Caco-2 (cell line): ENCODE measurements at regions not wholly inside any gene's neighbourhood (a gene's known extent, or its start where the extent isn't known, plus 50 kb on each side); places are given as distances from the start of the nearest gene placed in this dataset.
"Not testable (repeated sequence)": the region's sequence is repeated elsewhere in the genome, so short reads cannot be mapped to it uniquely, and the experiment has no call there.

Experiments
- BruUV-seq: library from RNA; stranded (reverse); fragments of 400-500 nt; replicated peaks from 2 replicates; lab custom pipeline; 2021; lab: Mats Ljungman, UMichigan
- CTCF ChIA-PET: fragments of 300-600 bp; sonication (Branson Sonifier 250); formaldehyde crosslinking; loops from one replicate; lab custom pipeline; 2022; ENCODE audit warnings: antibody characterized with exemption; lab: Charles Lee
- POLR2A ChIA-PET: fragments of 300-600 bp; sonication (Branson Sonifier 250); formaldehyde crosslinking; loops from one replicate; lab custom pipeline; 2022; ENCODE audit warnings: antibody characterized with exemption; lab: Charles Lee
- DNase-seq, 2 experiments: peaks; one replicate each; pipeline versions ENCODE4 v3.0.0 to v3.0.0-alpha.2; 2020 to 2022
- H3K27me3 ChIP-seq: replicated peaks from 2 replicates; pipeline ENCODE4 v1.6.0; 2011; ENCODE audit warnings: low read length; ENCODE audit not compliant: control insufficient read depth, insufficient read depth
- H3K36me3 ChIP-seq: 2 replicates; pipeline ENCODE4 v1.5.1; 2011; ENCODE audit warnings: low read length; ENCODE audit not compliant: control insufficient read depth, insufficient read depth
- H3K4me1 ChIP-seq: fragments of 250-450 bp; sonication (Bioruptor Pico); 2 replicates; pipeline ENCODE4 v1.5.1; 2020; ENCODE audit warnings: mild to moderate bottlenecking
- H3K4me3 ChIP-seq: 2 replicates; pipeline ENCODE4 v1.5.1; 2011; ENCODE audit warnings: low read depth, mild to moderate bottlenecking, control low read depth, low read length
- H3K9me3 ChIP-seq: fragments of 250-450 bp; sonication (Bioruptor Pico); 2 replicates; pipeline ENCODE4 v1.5.1; 2020; ENCODE audit warnings: mild to moderate bottlenecking, moderate library complexity
- H3K27ac Mint-ChIP-seq: one replicate; pipeline ENCODE4 v1.8.0; 2022; ENCODE audit warnings: mixed read lengths; ENCODE audit not compliant: unreplicated experiment
- H3K27me3 Mint-ChIP-seq: one replicate; pipeline ENCODE4 v1.8.0; 2022; ENCODE audit warnings: mixed read lengths; ENCODE audit not compliant: insufficient read depth, unreplicated experiment
- H3K36me3 Mint-ChIP-seq: one replicate; pipeline ENCODE4 v1.8.0; 2022; ENCODE audit warnings: mild to moderate bottlenecking, mixed read lengths; ENCODE audit not compliant: insufficient read depth, unreplicated experiment
- H3K4me1 Mint-ChIP-seq: one replicate; pipeline ENCODE4 v1.8.0; 2022; ENCODE audit warnings: low read depth, mixed read lengths; ENCODE audit not compliant: unreplicated experiment
- H3K4me3 Mint-ChIP-seq: one replicate; pipeline ENCODE4 v1.8.0; 2022; ENCODE audit warnings: mild to moderate bottlenecking, moderate library complexity, mixed read lengths; ENCODE audit not compliant: unreplicated experiment
- H3K9me3 Mint-ChIP-seq: one replicate; pipeline ENCODE4 v1.8.0; 2022; ENCODE audit warnings: mixed read lengths; ENCODE audit not compliant: unreplicated experiment
- CTCF ChIP-seq, 2 experiments: fragments of 200-600 bp in 1 of 2; IDR thresholded peaks; 1 replicate in 1 of 2; 2 replicates in 1 of 2; pipeline versions ENCODE4 v1.5.1 to v1.8.0; 2011 to 2022; ENCODE audit warnings: antibody characterized with exemption in 1 of 2, control low read depth in 1 of 2, inconsistent platforms in 1 of 2, low read depth in 1 of 2, low read length in 1 of 2, mild to moderate bottlenecking in 1 of 2, moderate library complexity in 1 of 2; ENCODE audit not compliant: insufficient read depth in 1 of 2, severe bottlenecking in 1 of 2, unreplicated experiment in 1 of 2
- intact Hi-C: fragments of 100-400 bp; cut with micrococcal nuclease; formaldehyde crosslinking; loops from one replicate; pipeline ENCODE4 v1.10.0; 2022; ENCODE audit not compliant: unreplicated experiment

- DNase-seq = peak; percentile 82 to 87
- H3K27me3 ChIP-seq, H3K27me3 Mint-ChIP-seq, H3K9me3 ChIP-seq, intact Hi-C loops, BruUV-seq, POLR2A ChIA-PET, H3K4me3 Mint-ChIP-seq, H3K4me3 ChIP-seq, H3K27ac Mint-ChIP-seq, CTCF ChIA-PET, H3K4me1 Mint-ChIP-seq, H3K4me1 ChIP-seq, H3K36me3 ChIP-seq, H3K9me3 Mint-ChIP-seq, H3K36me3 Mint-ChIP-seq: not testable (repeated sequence)
- peak; percentile 30 to 71 for TF ChIP-seq CTCF (IDR thresholded peaks at IDR 0.05; ENCODE audit: insufficient read depth in 1 of 2, low read depth in 1 of 2, low read length in 1 of 2, severe bottlenecking in 1 of 2, unreplicated experiment in 1 of 2)
Observed at GRCh38 chr5:62223312-62223670, 82.7 kb upstream of the KIF2A start.

- POLR2A ChIA-PET, BruUV-seq, H3K36me3 Mint-ChIP-seq, H3K4me1 Mint-ChIP-seq, DNase-seq, H3K27ac Mint-ChIP-seq, H3K27me3 Mint-ChIP-seq, CTCF ChIA-PET, H3K9me3 ChIP-seq, H3K36me3 ChIP-seq, H3K4me1 ChIP-seq, H3K4me3 ChIP-seq, H3K4me3 Mint-ChIP-seq, H3K27me3 ChIP-seq, H3K9me3 Mint-ChIP-seq: not testable (repeated sequence)
- peak in 1 of 2 experiments; percentile 55 for TF ChIP-seq CTCF (IDR thresholded peaks at IDR 0.05; ENCODE audit: insufficient read depth in 1 of 2, low read depth in 1 of 2, low read length in 1 of 2, severe bottlenecking in 1 of 2, unreplicated experiment in 1 of 2)
- intact Hi-C loops = loop anchor here (1.0 to 5.0 kb wide), 2 partner anchors 82 to 129 kb away; partner anchors contain the start of gene KIF2A
Observed at GRCh38 chr5:62224987-62225601, 80.9 kb upstream of the KIF2A start.

GRCh38 chr5:62230876-62231388 is 75.1 kb upstream of the KIF2A start:
- CTCF ChIA-PET, H3K9me3 ChIP-seq, H3K27me3 ChIP-seq, H3K4me1 ChIP-seq, H3K27me3 Mint-ChIP-seq, H3K9me3 Mint-ChIP-seq, H3K4me3 ChIP-seq, H3K4me1 Mint-ChIP-seq, H3K4me3 Mint-ChIP-seq, DNase-seq, H3K27ac Mint-ChIP-seq, intact Hi-C loops, POLR2A ChIA-PET, H3K36me3 ChIP-seq, H3K36me3 Mint-ChIP-seq, BruUV-seq: not testable (repeated sequence)
